ENCODE measurements at regions not wholly inside any gene's neighbourhood (a gene's known extent, or its start where the extent isn't known, plus 50 kb on each side); places are given as distances from the start of the nearest gene placed in this dataset.

DNA sequence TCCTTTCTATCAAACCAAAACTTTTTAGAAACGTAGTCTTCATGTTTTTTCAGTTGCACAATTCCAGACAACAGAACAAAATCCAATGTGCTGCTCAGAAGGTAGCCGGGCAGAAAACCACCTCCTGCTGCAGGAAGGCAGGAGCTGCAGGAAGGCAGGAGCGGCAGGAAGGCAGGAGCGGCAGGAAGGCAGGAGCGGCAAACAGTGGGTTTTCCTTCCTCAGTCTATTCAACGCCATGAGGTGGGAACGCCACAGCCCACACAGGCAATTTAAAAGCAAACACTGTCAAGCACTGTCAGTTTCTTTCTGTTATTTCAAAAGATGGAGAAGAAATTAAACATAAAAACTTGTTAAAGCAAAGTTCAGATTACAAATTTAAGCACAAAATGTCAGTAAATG, 601.2 kb upstream of the SALL3 start:
- TF ChIP-seq, protein P1, sequence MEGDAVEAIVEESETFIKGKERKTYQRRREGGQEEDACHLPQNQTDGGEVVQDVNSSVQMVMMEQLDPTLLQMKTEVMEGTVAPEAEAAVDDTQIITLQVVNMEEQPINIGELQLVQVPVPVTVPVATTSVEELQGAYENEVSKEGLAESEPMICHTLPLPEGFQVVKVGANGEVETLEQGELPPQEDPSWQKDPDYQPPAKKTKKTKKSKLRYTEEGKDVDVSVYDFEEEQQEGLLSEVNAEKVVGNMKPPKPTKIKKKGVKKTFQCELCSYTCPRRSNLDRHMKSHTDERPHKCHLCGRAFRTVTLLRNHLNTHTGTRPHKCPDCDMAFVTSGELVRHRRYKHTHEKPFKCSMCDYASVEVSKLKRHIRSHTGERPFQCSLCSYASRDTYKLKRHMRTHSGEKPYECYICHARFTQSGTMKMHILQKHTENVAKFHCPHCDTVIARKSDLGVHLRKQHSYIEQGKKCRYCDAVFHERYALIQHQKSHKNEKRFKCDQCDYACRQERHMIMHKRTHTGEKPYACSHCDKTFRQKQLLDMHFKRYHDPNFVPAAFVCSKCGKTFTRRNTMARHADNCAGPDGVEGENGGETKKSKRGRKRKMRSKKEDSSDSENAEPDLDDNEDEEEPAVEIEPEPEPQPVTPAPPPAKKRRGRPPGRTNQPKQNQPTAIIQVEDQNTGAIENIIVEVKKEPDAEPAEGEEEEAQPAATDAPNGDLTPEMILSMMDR (IDR thresholded peaks at IDR 0.05 in 8 of 11, conservative IDR thresholded peaks at IDR 0.05 in 3 of 11), result no peak
- no peak for TF ChIP-seq POLR2A (IDR thresholded peaks at IDR 0.05)
- no peak for TF ChIP-seq POLR2AphosphoS5 (IDR thresholded peaks at IDR 0.05)

All from spleen (tissue), 7 donors.